NCI-H345 treated with DMSO at 0.1 percent for 48 hours (cell line): ENCODE measurements at regions not wholly inside any gene's neighbourhood (a gene's known extent, or its start where the extent isn't known, plus 50 kb on each side); places are given as distances from the start of the nearest gene placed in this dataset.

Source experiments
- DNase-seq: peaks from one replicate; lab custom pipeline; 2025; ENCODE audit not compliant: unreplicated experiment; lab: John Stamatoyannopoulos, UW

- no peak for DNase-seq
Measured at GRCh38 chr2:45180033-45180746, 170.9 kb upstream of the SIX2 start.

- DNase-seq, result no peak
Measured at GRCh38 chr2:45178854-45179253, 169.6 kb upstream of the SIX2 start.

GRCh38 chr2:45178359-45178758, 169.1 kb upstream of the SIX2 start:
- DNase-seq, result no peak

GRCh38 chr2:45177870-45178269, 168.6 kb upstream of the SIX2 start:
- DNase-seq, result no peak

- no peak for DNase-seq
Measured at GRCh38 chr2:45176390-45176789, 167.1 kb upstream of the SIX2 start.

- DNase-seq, result no peak
Measured at GRCh38 chr2:45173513-45173912, 164.3 kb upstream of the SIX2 start.

GRCh38 chr2:45172760-45173392, 163.6 kb upstream of the SIX2 start:
- no peak for DNase-seq

- no peak for DNase-seq
Measured at GRCh38 chr2:45172142-45172541, 162.9 kb upstream of the SIX2 start.

GRCh38 chr2:45171136-45171501, 161.9 kb upstream of the SIX2 start:
- peak; percentile 31 for DNase-seq

- peak; percentile 63 for DNase-seq
Measured at GRCh38 chr2:45170191-45171135, 161.2 kb upstream of the SIX2 start.

- no peak for DNase-seq
Measured at GRCh38 chr2:45169339-45170190, 160.3 kb upstream of the SIX2 start.

- DNase-seq, result peak; percentile 55
Measured at GRCh38 chr2:45168711-45169338, 159.6 kb upstream of the SIX2 start.

- peak; percentile 75 for DNase-seq
Measured at GRCh38 chr2:45167920-45168629, 158.8 kb upstream of the SIX2 start.

GRCh38 chr2:45166229-45166890, 157.1 kb upstream of the SIX2 start:
- DNase-seq, result peak; percentile 56

- no peak for DNase-seq
Measured at GRCh38 chr2:45162711-45163110, 153.5 kb upstream of the SIX2 start.

- DNase-seq, result no peak
Measured at GRCh38 chr2:45156605-45157004, 147.4 kb upstream of the SIX2 start.

- DNase-seq, result no peak
Measured at GRCh38 chr2:45154606-45155155, 145.4 kb upstream of the SIX2 start.

GRCh38 chr2:45154144-45154543, 144.9 kb upstream of the SIX2 start:
- DNase-seq, result no peak

GRCh38 chr2:45153121-45153520, 143.9 kb upstream of the SIX2 start:
- no peak for DNase-seq
